SK-N-SH (cell line): ENCODE measurements at regions not wholly inside any gene's neighbourhood (a gene's known extent, or its start where the extent isn't known, plus 50 kb on each side); places are given as distances from the start of the nearest gene placed in this dataset.

Experiments
- EZH2phosphoT487 ChIP-seq: fragments of 200-600 bp; sonication (generic); IDR thresholded peaks from 2 replicates; pipeline ENCODE4 v1.6.1; 2017; ENCODE audit warnings: low read depth, mixed run types, mild to moderate bottlenecking, antibody characterized with exemption, moderate library complexity, borderline replicate concordance
- POLR2AphosphoS5 ChIP-seq: IDR thresholded peaks from 2 replicates; pipeline ENCODE4 v1.6.1; 2012; ENCODE audit warnings: low read depth, low read length
- TF ChIP-seq, protein P1 (sequence below): fragments of 200-600 bp; sonication (generic); IDR thresholded peaks from 2 replicates; pipeline ENCODE4 v1.6.1; 2017; ENCODE audit warnings: antibody characterized with exemption, mild to moderate bottlenecking, moderate library complexity

DNA sequence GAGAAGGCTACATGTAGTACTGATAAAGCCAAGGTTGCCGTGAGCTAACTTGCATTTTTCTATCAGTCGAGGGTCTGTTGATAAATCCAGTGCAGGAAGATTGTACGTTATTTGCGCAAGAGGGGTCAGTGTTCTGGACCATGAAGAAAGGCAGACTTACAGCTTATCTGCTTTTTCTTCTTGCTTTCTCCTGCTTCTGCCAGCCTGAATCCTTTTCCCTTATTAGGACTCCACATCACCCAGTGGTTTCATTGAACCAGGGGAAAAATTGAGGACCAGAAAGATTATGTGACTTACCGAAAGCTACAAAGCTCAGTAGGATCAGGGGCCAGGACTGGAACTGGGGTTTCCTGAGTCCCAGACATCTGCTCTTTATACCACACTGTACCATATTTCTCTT is 534.6 kb upstream of the BRINP1 start:
- TF ChIP-seq POLR2AphosphoS5 (no peak), EZH2phosphoT487 (no peak)
- TF ChIP-seq, protein P1, sequence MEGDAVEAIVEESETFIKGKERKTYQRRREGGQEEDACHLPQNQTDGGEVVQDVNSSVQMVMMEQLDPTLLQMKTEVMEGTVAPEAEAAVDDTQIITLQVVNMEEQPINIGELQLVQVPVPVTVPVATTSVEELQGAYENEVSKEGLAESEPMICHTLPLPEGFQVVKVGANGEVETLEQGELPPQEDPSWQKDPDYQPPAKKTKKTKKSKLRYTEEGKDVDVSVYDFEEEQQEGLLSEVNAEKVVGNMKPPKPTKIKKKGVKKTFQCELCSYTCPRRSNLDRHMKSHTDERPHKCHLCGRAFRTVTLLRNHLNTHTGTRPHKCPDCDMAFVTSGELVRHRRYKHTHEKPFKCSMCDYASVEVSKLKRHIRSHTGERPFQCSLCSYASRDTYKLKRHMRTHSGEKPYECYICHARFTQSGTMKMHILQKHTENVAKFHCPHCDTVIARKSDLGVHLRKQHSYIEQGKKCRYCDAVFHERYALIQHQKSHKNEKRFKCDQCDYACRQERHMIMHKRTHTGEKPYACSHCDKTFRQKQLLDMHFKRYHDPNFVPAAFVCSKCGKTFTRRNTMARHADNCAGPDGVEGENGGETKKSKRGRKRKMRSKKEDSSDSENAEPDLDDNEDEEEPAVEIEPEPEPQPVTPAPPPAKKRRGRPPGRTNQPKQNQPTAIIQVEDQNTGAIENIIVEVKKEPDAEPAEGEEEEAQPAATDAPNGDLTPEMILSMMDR, result no peak
